ENCODE measurements at regions not wholly inside any gene's neighbourhood (a gene's known extent, or its start where the extent isn't known, plus 50 kb on each side); places are given as distances from the start of the nearest gene placed in this dataset.
"Not testable (repeated sequence)": the region's sequence is repeated elsewhere in the genome, so short reads cannot be mapped to it uniquely, and the experiment has no call there.

DNA sequence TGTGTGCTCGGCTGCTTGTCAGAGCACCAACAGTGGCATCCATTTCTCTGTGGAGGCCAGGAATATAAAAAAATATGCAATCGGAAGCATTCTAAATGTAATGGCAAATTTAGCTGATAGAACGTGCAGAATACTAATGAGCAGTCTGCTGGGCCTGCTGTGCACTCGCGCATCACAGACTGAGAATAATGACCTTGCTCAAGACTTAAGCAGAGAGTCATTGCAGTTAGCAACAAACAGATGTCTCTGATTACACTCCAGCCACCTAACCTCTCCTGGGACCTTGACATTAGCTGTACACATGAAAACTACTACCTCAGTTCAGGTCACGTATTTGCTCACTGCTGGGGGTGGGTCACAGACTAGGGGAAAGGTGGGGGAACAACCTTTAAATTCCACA lies 269.2 kb upstream of the DAAM1 start:
- no peak for DNase-seq
- Histone ChIP-seq H3K27ac (no peak overlapping the region), H3K36me3 (no peaks in the 10 kb centered on the region), H3K4me1 (ENCODE audit: insufficient read depth) (peaks cover 1% of the 10 kb centered on the region), H3K4me3 (no peak overlapping the region), H3K27me3 (no peaks in the 10 kb centered on the region), H3K9me3 (no peaks in the 10 kb centered on the region)
- no peak for TF ChIP-seq POLR2A (IDR thresholded peaks at IDR 0.05)
- TF ChIP-seq, protein P1, sequence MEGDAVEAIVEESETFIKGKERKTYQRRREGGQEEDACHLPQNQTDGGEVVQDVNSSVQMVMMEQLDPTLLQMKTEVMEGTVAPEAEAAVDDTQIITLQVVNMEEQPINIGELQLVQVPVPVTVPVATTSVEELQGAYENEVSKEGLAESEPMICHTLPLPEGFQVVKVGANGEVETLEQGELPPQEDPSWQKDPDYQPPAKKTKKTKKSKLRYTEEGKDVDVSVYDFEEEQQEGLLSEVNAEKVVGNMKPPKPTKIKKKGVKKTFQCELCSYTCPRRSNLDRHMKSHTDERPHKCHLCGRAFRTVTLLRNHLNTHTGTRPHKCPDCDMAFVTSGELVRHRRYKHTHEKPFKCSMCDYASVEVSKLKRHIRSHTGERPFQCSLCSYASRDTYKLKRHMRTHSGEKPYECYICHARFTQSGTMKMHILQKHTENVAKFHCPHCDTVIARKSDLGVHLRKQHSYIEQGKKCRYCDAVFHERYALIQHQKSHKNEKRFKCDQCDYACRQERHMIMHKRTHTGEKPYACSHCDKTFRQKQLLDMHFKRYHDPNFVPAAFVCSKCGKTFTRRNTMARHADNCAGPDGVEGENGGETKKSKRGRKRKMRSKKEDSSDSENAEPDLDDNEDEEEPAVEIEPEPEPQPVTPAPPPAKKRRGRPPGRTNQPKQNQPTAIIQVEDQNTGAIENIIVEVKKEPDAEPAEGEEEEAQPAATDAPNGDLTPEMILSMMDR (IDR thresholded peaks at IDR 0.05) = no peak
- TF ChIP-seq EP300 (IDR thresholded peaks at IDR 0.05) = no peak
- WGBS, 3 donors = 35 to 54% (median 40%) methylated on average over 6 of the region's 6 CpGs
- intact Hi-C loops (cut with DNase I) = no loop called here

DNA sequence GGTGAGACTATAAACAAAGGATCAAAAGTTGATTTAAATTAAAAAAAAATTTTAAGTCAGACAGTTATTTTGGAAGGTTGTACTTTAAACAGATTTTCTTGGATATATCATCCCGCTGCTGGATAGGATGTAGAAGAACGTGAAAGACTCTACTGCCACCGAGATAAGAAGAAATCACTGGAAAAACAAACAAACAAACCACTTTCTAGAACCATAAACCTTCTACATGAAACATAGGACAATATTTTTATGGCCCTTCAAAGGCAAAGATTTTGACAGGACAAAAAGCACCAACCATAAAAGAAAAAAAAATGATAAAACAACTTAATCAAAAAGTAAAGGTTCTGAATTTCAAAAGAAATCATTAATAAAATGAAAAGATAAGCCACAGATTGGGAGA lies 268.2 kb upstream of the DAAM1 start:
- no peaks in the 10 kb centered on the region for H3K36me3 ChIP-seq
- H3K27me3 ChIP-seq = no peaks in the 10 kb centered on the region
- no peak for TF ChIP-seq POLR2A (IDR thresholded peaks at IDR 0.05)
- TF ChIP-seq, protein P1 (IDR thresholded peaks at IDR 0.05) = no peak
- no peak for TF ChIP-seq EP300 (IDR thresholded peaks at IDR 0.05)
- no peaks in the 10 kb centered on the region for H3K9me3 ChIP-seq
- H3K4me3 ChIP-seq = no peak overlapping the region
- WGBS, 3 donors = 53 to 65% (median 56%) methylated on average over 3 of the region's 3 CpGs
- H3K4me1 ChIP-seq (ENCODE audit: insufficient read depth) = peaks cover 1% of the 10 kb centered on the region
- no peak overlapping the region for H3K27ac ChIP-seq
- intact Hi-C loops (cut with DNase I) = no loop called here
- DNase-seq = no peak

DNA sequence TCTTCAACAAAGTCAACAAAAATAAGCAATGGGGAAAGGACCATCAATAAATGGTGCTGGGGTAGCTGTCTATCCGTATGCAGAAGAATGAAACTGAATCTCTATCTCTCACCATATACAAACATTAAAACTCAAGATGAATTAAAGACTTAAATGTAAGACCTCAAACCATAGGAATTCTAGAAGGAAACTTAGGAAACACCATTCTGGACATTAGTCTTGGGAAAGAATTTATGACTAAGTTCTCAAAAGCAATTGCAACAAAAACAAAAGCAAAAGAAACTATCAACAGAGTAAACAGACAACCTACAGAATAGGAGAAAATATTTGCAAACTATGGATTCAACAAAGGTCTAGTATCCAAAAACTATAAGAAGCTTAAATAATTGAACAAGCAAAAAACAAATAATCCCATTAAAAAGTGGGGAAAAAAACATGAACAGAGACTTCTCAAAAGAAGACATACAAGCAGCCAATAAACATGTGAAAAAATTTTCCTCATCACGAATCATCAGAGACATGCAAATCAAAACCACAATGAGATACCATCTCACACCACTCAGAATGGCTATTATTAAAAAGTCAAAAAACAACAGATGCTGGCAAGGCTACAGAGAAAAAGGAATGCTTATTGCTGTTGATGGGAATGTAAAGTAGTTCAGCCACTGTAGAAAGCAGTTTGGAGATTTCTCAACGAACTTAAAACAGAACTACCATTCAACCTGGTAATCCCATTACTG lies 266.1 kb upstream of the DAAM1 start:
- H3K4me3 ChIP-seq; H3K4me1 ChIP-seq (ENCODE audit: insufficient read depth); H3K9me3 ChIP-seq; H3K36me3 ChIP-seq; intact Hi-C loops (cut with DNase I); H3K27me3 ChIP-seq; DNase-seq; H3K27ac ChIP-seq: not testable (repeated sequence)
- WGBS, 3 donors = 70 to 77% (median 77%) methylated on average over 3 of the region's 3 CpGs

DNA sequence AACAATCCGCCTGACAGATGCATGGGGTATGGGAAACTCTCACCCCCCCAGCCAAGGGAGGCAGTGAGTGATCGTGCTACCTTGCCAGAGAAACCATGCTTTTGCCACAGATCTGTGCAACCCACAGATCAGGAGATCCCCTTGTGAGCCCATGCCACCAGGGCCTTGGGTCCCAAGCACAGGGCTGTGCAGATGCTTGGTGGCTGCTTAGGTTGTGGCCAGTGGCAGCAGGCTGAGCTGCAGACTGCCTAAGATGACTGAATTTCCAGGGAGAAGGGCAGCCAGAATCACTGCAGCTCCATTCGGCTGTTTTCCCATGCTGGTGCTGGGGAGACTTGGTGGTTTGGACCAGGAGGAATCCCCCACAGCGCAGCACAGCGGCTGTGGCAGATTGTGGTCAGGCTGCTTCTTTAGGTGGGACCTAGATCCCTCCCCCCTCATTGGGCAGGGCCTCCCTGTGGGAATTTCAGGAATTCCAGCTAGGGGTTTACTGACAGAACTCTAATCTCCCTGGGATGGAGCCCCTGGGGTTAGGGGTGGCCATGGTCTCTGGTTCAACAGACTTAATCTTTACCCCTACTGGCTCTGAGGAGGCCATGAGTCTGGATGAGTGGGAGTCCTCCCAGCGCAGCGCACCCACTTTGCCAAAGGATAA lies 264.6 kb upstream of the DAAM1 start:
- no peak for DNase-seq
- H3K4me3 ChIP-seq = no peak overlapping the region

More for the DNA sequence above, 264.6 kb upstream of the DAAM1 start:
- H3K27ac ChIP-seq = no peak overlapping the region
- no peak for TF ChIP-seq EP300 (IDR thresholded peaks at IDR 0.05)
- TF ChIP-seq POLR2A (IDR thresholded peaks at IDR 0.05) = no peak
- TF ChIP-seq, protein P1 (IDR thresholded peaks at IDR 0.05) = no peak
- 82 to 97% (median 88%) methylated on average over 7 of the region's 7 CpGs for WGBS, 3 donors
- no peaks in the 10 kb centered on the region for H3K27me3 ChIP-seq
- peaks cover 1% of the 10 kb centered on the region for H3K4me1 ChIP-seq (ENCODE audit: insufficient read depth)
- intact Hi-C loops (cut with DNase I) = no loop called here
- no peaks in the 10 kb centered on the region for H3K9me3 ChIP-seq
- H3K36me3 ChIP-seq = no peaks in the 10 kb centered on the region
